Mesenchymal stem cell (in vitro differentiated cells and primary cell): ENCODE measurements at regions not wholly inside any gene's neighbourhood (a gene's known extent, or its start where the extent isn't known, plus 50 kb on each side); places are given as distances from the start of the nearest gene placed in this dataset.

Experiments
- DNase-seq: peaks from one replicate; pipeline ENCODE4 v3.0.0-alpha.2; 2013
- H2AFZ ChIP-seq: one replicate; pipeline ENCODE4 v1.6.1; 2013; ENCODE audit warnings: low read depth, mild to moderate bottlenecking, control low read depth, inconsistent platforms, low read length, moderate library complexity
- H2AK5ac ChIP-seq: 2 replicates; pipeline ENCODE4 v1.6.1; 2013; ENCODE audit warnings: low read length, moderate library complexity, mild to moderate bottlenecking, inconsistent platforms; ENCODE audit not compliant: severe bottlenecking
- H2BK120ac ChIP-seq: one replicate; pipeline ENCODE4 v1.6.1; 2013; ENCODE audit warnings: low read depth, mild to moderate bottlenecking, inconsistent platforms, low read length, moderate library complexity
- H2BK12ac ChIP-seq, 2 experiments: one replicate each; pipeline ENCODE4 v1.6.1; 2013; ENCODE audit warnings: inconsistent platforms in 2 of 2, low read length in 2 of 2, mild to moderate bottlenecking in 2 of 2, moderate library complexity in 2 of 2, control low read depth in 1 of 2
- H2BK15ac ChIP-seq: one replicate; pipeline ENCODE4 v1.6.1; 2013; ENCODE audit warnings: mild to moderate bottlenecking, low read depth, inconsistent platforms; ENCODE audit not compliant: poor library complexity, severe bottlenecking
- H2BK5ac ChIP-seq: 2 replicates; pipeline ENCODE4 v1.6.1; 2013; ENCODE audit warnings: low read depth, mild to moderate bottlenecking, low read length, control low read depth, inconsistent platforms; ENCODE audit not compliant: poor library complexity, severe bottlenecking
- H3K14ac ChIP-seq, 2 experiments: one replicate each; pipeline ENCODE4 v1.6.1; 2013; ENCODE audit warnings: inconsistent platforms in 2 of 2, low read length in 2 of 2, control low read depth in 1 of 2, mild to moderate bottlenecking in 1 of 2, moderate library complexity in 1 of 2
- H3K18ac ChIP-seq, 2 experiments: one replicate each; pipeline ENCODE4 v1.6.1; 2013; ENCODE audit warnings: inconsistent platforms in 2 of 2, low read length in 2 of 2, control low read depth in 1 of 2, low read depth in 1 of 2, mild to moderate bottlenecking in 1 of 2
- H3K23ac ChIP-seq, 2 experiments: one replicate each; pipeline ENCODE4 v1.6.1; 2013; ENCODE audit warnings: inconsistent platforms in 2 of 2, low read length in 2 of 2, mild to moderate bottlenecking in 2 of 2, moderate library complexity in 2 of 2, control low read depth in 1 of 2
- H3K27ac ChIP-seq: 2 replicates; pipeline ENCODE4 v1.5.1; 2013; ENCODE audit warnings: mild to moderate bottlenecking, moderate library complexity, low read length, control low read depth, inconsistent platforms; ENCODE audit not compliant: poor library complexity, severe bottlenecking
- H3K27me3 ChIP-seq, 2 experiments: 2 replicates each; pipeline versions ENCODE4 v1.6.1 to v1.7.0; 2013; ENCODE audit warnings: low read length in 2 of 2, mild to moderate bottlenecking in 2 of 2, moderate library complexity in 2 of 2, control low read depth in 1 of 2, inconsistent platforms in 1 of 2; ENCODE audit not compliant: control insufficient read depth in 1 of 2, insufficient read depth in 1 of 2
- H3K36me3 ChIP-seq, 2 experiments: 2 replicates each; pipeline versions ENCODE4 v1.6.1 to v1.7.0; 2013; ENCODE audit warnings: low read length in 2 of 2, control low read depth in 1 of 2, inconsistent platforms in 1 of 2, low read depth in 1 of 2, mild to moderate bottlenecking in 1 of 2; ENCODE audit not compliant: insufficient read depth in 2 of 2, control insufficient read depth in 1 of 2
- H3K4ac ChIP-seq, 2 experiments: one replicate each; pipeline ENCODE4 v1.6.1; 2013; ENCODE audit warnings: inconsistent platforms in 2 of 2, low read length in 2 of 2, mild to moderate bottlenecking in 2 of 2, moderate library complexity in 2 of 2, control low read depth in 1 of 2, low read depth in 1 of 2
- H3K4me1 ChIP-seq: 2 replicates; pipeline ENCODE4 v1.6.1; 2013; ENCODE audit warnings: low read depth, low read length, control low read depth; ENCODE audit not compliant: control insufficient read depth, insufficient read depth
- H3K4me2 ChIP-seq: 2 replicates; pipeline ENCODE4 v1.6.1; 2013; ENCODE audit warnings: low read length, mild to moderate bottlenecking, inconsistent platforms; ENCODE audit not compliant: poor library complexity, severe bottlenecking
- H3K4me3 ChIP-seq, 2 experiments: 2 replicates each; pipeline versions ENCODE4 v1.5.1 to v1.7.0; 2013; ENCODE audit warnings: low read length in 2 of 2, mild to moderate bottlenecking in 2 of 2, control low read depth in 1 of 2, low read depth in 1 of 2; ENCODE audit not compliant: insufficient read depth in 1 of 2
- H3K79me1 ChIP-seq: replicated peaks from 2 replicates; pipeline ENCODE4 v1.6.1; 2013; ENCODE audit warnings: mild to moderate bottlenecking, control low read depth, low read length, inconsistent platforms; ENCODE audit not compliant: poor library complexity, severe bottlenecking
- H3K9ac ChIP-seq: 2 replicates; pipeline ENCODE4 v1.7.0; 2013; ENCODE audit warnings: mild to moderate bottlenecking, low read length, moderate library complexity
- H3K9me3 ChIP-seq: 2 replicates; pipeline ENCODE4 v1.7.0; 2013; ENCODE audit warnings: mild to moderate bottlenecking, low read length; ENCODE audit not compliant: control insufficient read depth
- H4K8ac ChIP-seq: one replicate; pipeline ENCODE4 v1.6.1; 2013; ENCODE audit warnings: inconsistent platforms, mild to moderate bottlenecking, low read length, moderate library complexity
- H4K91ac ChIP-seq: one replicate; pipeline ENCODE4 v1.6.1; 2013; ENCODE audit warnings: mild to moderate bottlenecking, low read length, inconsistent platforms
- WGBS: methylation state at CpG from one replicate; pipeline ENCODE4 v1.1.7; 2013; ENCODE audit warnings: mixed read lengths; 5-methylcytosine and 5-hydroxymethylcytosine counted together

DNA sequence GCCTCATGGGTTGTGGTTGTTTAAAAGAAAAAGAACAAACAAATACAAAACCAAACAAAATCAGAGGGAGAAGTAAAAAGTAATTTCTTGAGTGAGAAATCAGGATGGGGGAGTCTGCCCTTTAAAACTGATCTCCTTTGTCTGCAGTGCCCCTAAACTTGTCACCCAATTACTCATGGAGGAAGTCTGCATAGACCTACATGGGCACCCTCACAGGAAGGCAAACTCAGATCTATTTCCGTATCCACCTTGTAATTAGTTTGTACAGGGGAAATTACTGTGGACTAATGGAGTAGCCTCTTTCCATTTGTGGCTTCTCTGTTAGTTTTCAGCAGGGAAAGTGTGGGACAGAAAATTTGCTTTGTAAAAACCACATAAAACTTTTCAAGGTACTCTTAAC is 600.4 kb downstream of the ADGRL2 start:
- Histone ChIP-seq H3K79me1 (no peaks in the 10 kb centered on the region), H3K9me3 (no peaks in the 10 kb centered on the region), H3K9ac (no peak overlapping the region), H2AFZ (no peak overlapping the region), H4K8ac (no peak overlapping the region), H3K27me3 (no peaks in the 10 kb centered on the region), H2BK120ac (no peak overlapping the region), H2BK12ac (no peak overlapping the region), H2BK15ac (no peak overlapping the region), H3K27ac (no peak overlapping the region), H3K18ac (no peak overlapping the region), H2BK5ac (no peak overlapping the region), H2AK5ac (no peak overlapping the region), H3K4me3 (no peak overlapping the region), H3K4me2 (no peak overlapping the region), H3K36me3 (no peaks in the 10 kb centered on the region), H3K4me1 (no peaks in the 10 kb centered on the region), H3K4ac (no peak overlapping the region), H3K23ac (no peak overlapping the region), H4K91ac (no peak overlapping the region), H3K14ac (no peak overlapping the region)
- WGBS, result no CpG with 5 or more reads among the region's 1 CpG
- DNase-seq, result no peak

DNA sequence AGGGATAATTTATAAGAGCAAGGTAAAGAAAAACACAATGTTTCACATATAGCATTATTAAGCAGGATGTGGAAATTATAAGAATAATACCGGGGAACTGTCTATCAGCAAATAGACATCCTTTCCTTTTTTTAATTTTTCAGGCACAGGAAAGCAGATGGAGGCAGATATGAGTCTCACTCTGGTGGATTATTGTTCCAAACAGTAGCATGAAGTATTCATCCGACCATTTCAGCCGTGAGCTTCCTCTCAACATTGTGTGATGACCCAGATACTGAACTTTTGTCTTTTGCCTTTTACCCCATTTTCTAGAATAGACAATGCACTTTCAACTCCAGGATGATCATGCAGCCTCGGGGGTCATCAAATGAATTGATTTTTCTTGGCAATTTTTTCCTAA is 599.8 kb downstream of the ADGRL2 start:
- Histone ChIP-seq H2BK5ac (no peak overlapping the region), H3K36me3 (no peaks in the 10 kb centered on the region), H3K9ac (no peak overlapping the region), H3K4me2 (no peak overlapping the region), H2BK120ac (no peak overlapping the region), H3K14ac (no peak overlapping the region), H2AFZ (no peak overlapping the region), H3K27ac (no peak overlapping the region), H3K18ac (no peak overlapping the region), H2BK15ac (no peak overlapping the region), H3K9me3 (no peaks in the 10 kb centered on the region), H3K23ac (no peak overlapping the region), H3K4ac (no peak overlapping the region), H4K91ac (no peak overlapping the region), H2BK12ac (no peak overlapping the region), H3K4me1 (no peaks in the 10 kb centered on the region), H4K8ac (no peak overlapping the region), H3K4me3 (no peak overlapping the region), H2AK5ac (no peak overlapping the region), H3K79me1 (no peaks in the 10 kb centered on the region), H3K27me3 (no peaks in the 10 kb centered on the region)
- WGBS, result 97% methylated on average over 4 of the region's 4 CpGs
- DNase-seq, result no peak

DNA sequence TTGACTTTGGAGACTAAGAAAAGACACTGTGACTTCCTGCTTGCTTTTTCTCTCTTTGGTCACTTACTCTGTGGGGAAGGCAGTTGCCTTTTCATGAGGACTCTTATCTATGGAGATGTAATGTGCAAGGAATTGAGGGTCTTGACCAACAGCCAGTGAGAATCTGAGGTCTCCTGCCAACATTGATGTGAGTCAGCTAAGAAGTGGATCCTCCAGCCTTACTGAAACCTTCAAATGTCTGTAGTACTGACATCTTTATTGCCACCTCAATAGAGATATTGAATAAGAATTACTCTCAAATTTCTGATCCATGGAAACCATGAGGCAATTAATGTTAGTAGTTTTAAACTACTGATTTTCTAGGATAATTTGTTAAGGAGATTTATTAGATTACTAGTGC is 598.4 kb downstream of the ADGRL2 start:
- Histone ChIP-seq H3K4me1 (no peaks in the 10 kb centered on the region), H3K27ac (no peak overlapping the region), H2AFZ (no peak overlapping the region), H3K4me2 (no peak overlapping the region), H3K36me3 (no peaks in the 10 kb centered on the region), H3K18ac (no peak overlapping the region), H3K23ac (no peak overlapping the region), H4K8ac (no peak overlapping the region), H3K4ac (no peak overlapping the region), H4K91ac (no peak overlapping the region), H3K9me3 (no peaks in the 10 kb centered on the region), H2AK5ac (no peak overlapping the region), H2BK5ac (no peak overlapping the region), H3K4me3 (no peak overlapping the region), H3K27me3 (no peaks in the 10 kb centered on the region), H3K9ac (no peak overlapping the region), H3K14ac (no peak overlapping the region), H3K79me1 (no peaks in the 10 kb centered on the region), H2BK120ac (no peak overlapping the region), H2BK15ac (no peak overlapping the region), H2BK12ac (no peak overlapping the region)
- DNase-seq, result no peak

DNA sequence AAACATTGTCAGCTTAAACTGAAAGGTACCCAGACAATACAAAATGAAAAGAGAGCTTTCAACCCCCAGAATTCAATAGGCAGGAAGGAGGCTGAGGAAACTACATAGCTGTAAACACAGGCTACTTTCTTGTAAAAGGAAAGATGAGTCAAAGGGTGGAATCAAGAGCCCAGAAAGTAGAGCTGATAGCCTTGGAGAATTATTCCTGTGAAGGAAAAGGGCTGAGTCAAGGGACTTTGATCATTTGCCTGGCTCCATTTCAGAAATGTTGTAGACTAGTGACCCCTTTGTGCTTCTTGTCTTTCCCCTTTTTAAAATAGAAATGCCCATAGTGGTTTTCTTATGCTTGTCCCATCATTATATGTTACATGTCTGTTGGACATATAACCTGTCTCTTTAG is 597.6 kb downstream of the ADGRL2 start:
- H3K14ac ChIP-seq, result no peak overlapping the region
- H3K27ac ChIP-seq, result no peak overlapping the region
- no peak for DNase-seq
- no peak overlapping the region for H2BK15ac ChIP-seq
- no peak overlapping the region for H2BK5ac ChIP-seq
- no peaks in the 10 kb centered on the region for H3K79me1 ChIP-seq
- no peak overlapping the region for H3K4me3 ChIP-seq
- H3K23ac ChIP-seq, result no peak overlapping the region
- no peak overlapping the region for H3K18ac ChIP-seq
- H3K4me2 ChIP-seq, result no peak overlapping the region
- H2AFZ ChIP-seq, result no peak overlapping the region
- H3K9ac ChIP-seq, result no peak overlapping the region
- no peaks in the 10 kb centered on the region for H3K27me3 ChIP-seq
- H2BK12ac ChIP-seq, result no peak overlapping the region
- no peak overlapping the region for H4K91ac ChIP-seq
- no peaks in the 10 kb centered on the region for H3K4me1 ChIP-seq
- no peaks in the 10 kb centered on the region for H3K9me3 ChIP-seq
- H2AK5ac ChIP-seq, result no peak overlapping the region
- H4K8ac ChIP-seq, result no peak overlapping the region
- no peak overlapping the region for H3K4ac ChIP-seq
- H3K36me3 ChIP-seq, result no peaks in the 10 kb centered on the region
- no peak overlapping the region for H2BK120ac ChIP-seq
